HG02798 (cell line): ENCODE measurements at regions not wholly inside any gene's neighbourhood (a gene's known extent, or its start where the extent isn't known, plus 50 kb on each side); places are given as distances from the start of the nearest gene placed in this dataset.
"Not testable (repeated sequence)": the region's sequence is repeated elsewhere in the genome, so short reads cannot be mapped to it uniquely, and the experiment has no call there.

Experiments
- ATAC-seq: cut with Tn5 transposase; IDR thresholded peaks from one replicate; pipeline ENCODE4 v1.9.1; 2021; ENCODE audit warnings: mild to moderate bottlenecking; ENCODE audit not compliant: unreplicated experiment, poor library complexity

- no peak for ATAC-seq
Measured at GRCh38 chr7:96920713-96921112, 84.6 kb upstream of the DLX6 start.

- no peak for ATAC-seq
Measured at GRCh38 chr7:96921231-96921630, 84.1 kb upstream of the DLX6 start.

GRCh38 chr7:96921771-96922170 lies 83.6 kb upstream of the DLX6 start:
- ATAC-seq = no peak

- not testable (repeated sequence) for ATAC-seq
Measured at GRCh38 chr7:96923345-96923744, 82.0 kb upstream of the DLX6 start.

- no peak for ATAC-seq
Measured at GRCh38 chr7:96927131-96927530, 78.2 kb upstream of the DLX6 start.

GRCh38 chr7:96928965-96929364 lies 76.4 kb upstream of the DLX6 start:
- no peak for ATAC-seq

GRCh38 chr7:96931891-96932290 lies 73.5 kb upstream of the DLX6 start:
- no peak for ATAC-seq

- ATAC-seq = no peak
Measured at GRCh38 chr7:96933067-96933645, 72.2 kb upstream of the DLX6 start.

GRCh38 chr7:96936621-96937020 lies 68.7 kb upstream of the DLX6 start:
- ATAC-seq = no peak

GRCh38 chr7:96942112-96942511 lies 63.2 kb upstream of the DLX6 start:
- no peak for ATAC-seq

- ATAC-seq = no peak
Measured at GRCh38 chr7:96949766-96950165, 55.6 kb upstream of the DLX6 start.

GRCh38 chr7:96952974-96953391 lies 52.4 kb upstream of the DLX6 start:
- no peak for ATAC-seq

- ATAC-seq = no peak
Measured at GRCh38 chr7:96953676-96954513, 51.5 kb upstream of the DLX6 start.
